Activated effector memory CD4-positive, alpha-beta T cell treated with Interleukin-2 at 50 U/mL for 16 hours (primary cell): ENCODE measurements at regions not wholly inside any gene's neighbourhood (a gene's known extent, or its start where the extent isn't known, plus 50 kb on each side); places are given as distances from the start of the nearest gene placed in this dataset.

Experiments used
- DNase-seq: peaks from one replicate; pipeline ENCODE4 v3.0.0-alpha.2; 2020

GRCh38 chr9:38224941-38225340, 155.9 kb upstream of the SHB start:
- no peak for DNase-seq

GRCh38 chr9:38216572-38216971, 147.5 kb upstream of the SHB start:
- DNase-seq, result no peak

GRCh38 chr9:38215465-38215864, 146.4 kb upstream of the SHB start:
- no peak for DNase-seq

- no peak for DNase-seq
Measured at GRCh38 chr9:38214432-38214831, 145.4 kb upstream of the SHB start.

- DNase-seq, result no peak
Measured at GRCh38 chr9:38213631-38214299, 144.7 kb upstream of the SHB start.

- DNase-seq, result no peak
Measured at GRCh38 chr9:38212016-38212415, 143.0 kb upstream of the SHB start.

- DNase-seq, result no peak
Measured at GRCh38 chr9:38211002-38211401, 142.0 kb upstream of the SHB start.

- DNase-seq, result no peak
Measured at GRCh38 chr9:38208206-38208901, 139.3 kb upstream of the SHB start.

- DNase-seq, result no peak
Measured at GRCh38 chr9:38207247-38207778, 138.3 kb upstream of the SHB start.

GRCh38 chr9:38205279-38205678, 136.3 kb upstream of the SHB start:
- no peak for DNase-seq

GRCh38 chr9:38202336-38202938, 133.4 kb upstream of the SHB start:
- no peak for DNase-seq

- no peak for DNase-seq
Measured at GRCh38 chr9:38201844-38202243, 132.8 kb upstream of the SHB start.

GRCh38 chr9:38200431-38200830, 131.4 kb upstream of the SHB start:
- no peak for DNase-seq

- no peak for DNase-seq
Measured at GRCh38 chr9:38198140-38198539, 129.1 kb upstream of the SHB start.

- DNase-seq, result no peak
Measured at GRCh38 chr9:38196714-38197113, 127.7 kb upstream of the SHB start.

GRCh38 chr9:38195737-38196161, 126.7 kb upstream of the SHB start:
- DNase-seq, result no peak

GRCh38 chr9:38194870-38195269, 125.8 kb upstream of the SHB start:
- DNase-seq, result no peak

- DNase-seq, result no peak
Measured at GRCh38 chr9:38192731-38193265, 123.8 kb upstream of the SHB start.

- DNase-seq, result no peak
Measured at GRCh38 chr9:38186404-38187115, 117.5 kb upstream of the SHB start.

GRCh38 chr9:38185647-38186403, 116.8 kb upstream of the SHB start:
- DNase-seq, result no peak

GRCh38 chr9:38183994-38184568, 115.1 kb upstream of the SHB start:
- DNase-seq, result no peak

- DNase-seq, result no peak
Measured at GRCh38 chr9:38182321-38182720, 113.3 kb upstream of the SHB start.
